Transverse colon (tissue), 4 donors: ENCODE measurements at regions not wholly inside any gene's neighbourhood (a gene's known extent, or its start where the extent isn't known, plus 50 kb on each side); places are given as distances from the start of the nearest gene placed in this dataset.

Experiments
- EP300 ChIP-seq: sonication (generic); formaldehyde crosslinking; IDR thresholded peaks from one replicate; pipeline ENCODE4 v1.6.1; 2017; ENCODE audit warnings: antibody characterized with exemption, low read depth
- POLR2A ChIP-seq: fragments of 450-650 bp; IDR thresholded peaks from one replicate; pipeline ENCODE4 v1.6.1; 2016; ENCODE audit warnings: antibody characterized with exemption, mild to moderate bottlenecking, moderate library complexity
- POLR2AphosphoS5 ChIP-seq, 3 donors: sonication (generic); formaldehyde crosslinking; IDR thresholded peaks; one replicate each; pipeline ENCODE4 v1.6.1; 2016; ENCODE audit warnings: antibody characterized with exemption in 3 of 3
- TF ChIP-seq, protein P1 (sequence below), 5 experiments: fragments of 200-600 bp in 3 of 5; fragments of 450-650 bp in 2 of 5; sonication (generic) in 3 of 5; IDR thresholded peaks; 1 replicate in 2 of 5; 2 replicates in 3 of 5; pipeline ENCODE4 v1.5.1; 2016 to 2017; ENCODE audit warnings: antibody characterized with exemption in 5 of 5, inconsistent platforms in 3 of 5, mild to moderate bottlenecking in 2 of 5, moderate library complexity in 1 of 5

DNA sequence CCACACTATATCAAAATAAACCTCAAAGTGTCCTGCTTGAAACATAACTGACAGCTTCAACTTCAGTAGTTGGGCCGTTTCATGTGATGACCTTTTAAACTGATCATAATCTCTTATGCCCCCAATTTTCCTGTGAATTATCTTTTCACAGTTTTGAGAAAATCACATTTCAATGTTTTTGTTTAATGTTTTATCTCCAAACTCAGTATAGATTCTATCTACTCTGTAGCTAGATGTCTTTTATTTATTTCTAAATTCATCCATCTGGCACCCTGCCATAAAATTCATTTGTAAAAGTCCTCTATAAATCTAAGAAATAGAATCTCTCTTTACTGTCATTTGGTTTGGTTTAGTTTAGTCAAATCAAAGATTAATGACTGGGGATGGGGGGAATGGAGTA lies 557.3 kb downstream of the ANKRD50 start:
- TF ChIP-seq, protein P1, sequence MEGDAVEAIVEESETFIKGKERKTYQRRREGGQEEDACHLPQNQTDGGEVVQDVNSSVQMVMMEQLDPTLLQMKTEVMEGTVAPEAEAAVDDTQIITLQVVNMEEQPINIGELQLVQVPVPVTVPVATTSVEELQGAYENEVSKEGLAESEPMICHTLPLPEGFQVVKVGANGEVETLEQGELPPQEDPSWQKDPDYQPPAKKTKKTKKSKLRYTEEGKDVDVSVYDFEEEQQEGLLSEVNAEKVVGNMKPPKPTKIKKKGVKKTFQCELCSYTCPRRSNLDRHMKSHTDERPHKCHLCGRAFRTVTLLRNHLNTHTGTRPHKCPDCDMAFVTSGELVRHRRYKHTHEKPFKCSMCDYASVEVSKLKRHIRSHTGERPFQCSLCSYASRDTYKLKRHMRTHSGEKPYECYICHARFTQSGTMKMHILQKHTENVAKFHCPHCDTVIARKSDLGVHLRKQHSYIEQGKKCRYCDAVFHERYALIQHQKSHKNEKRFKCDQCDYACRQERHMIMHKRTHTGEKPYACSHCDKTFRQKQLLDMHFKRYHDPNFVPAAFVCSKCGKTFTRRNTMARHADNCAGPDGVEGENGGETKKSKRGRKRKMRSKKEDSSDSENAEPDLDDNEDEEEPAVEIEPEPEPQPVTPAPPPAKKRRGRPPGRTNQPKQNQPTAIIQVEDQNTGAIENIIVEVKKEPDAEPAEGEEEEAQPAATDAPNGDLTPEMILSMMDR (IDR thresholded peaks at IDR 0.05), result no peak
- TF ChIP-seq POLR2AphosphoS5 (IDR thresholded peaks at IDR 0.05), result no peak
- TF ChIP-seq POLR2A, result no peak
- TF ChIP-seq EP300, result no peak
